ENCODE measurements at regions not wholly inside any gene's neighbourhood (a gene's known extent, or its start where the extent isn't known, plus 50 kb on each side); places are given as distances from the start of the nearest gene placed in this dataset.

GRCh38 chr16:24626256-24626655 is 86.9 kb downstream of the RBBP6 start:
- TF ChIP-seq EZH2 (IDR thresholded peaks at IDR 0.05; ENCODE audit: borderline replicate concordance, low read depth, low read length, poor library complexity, severe bottlenecking): no peak
- TF ChIP-seq CTCF (conservative IDR thresholded peaks at IDR 0.05; ENCODE audit: low read depth, low read length): no peak
